HepG2 (cell line): ENCODE measurements at regions not wholly inside any gene's neighbourhood (a gene's known extent, or its start where the extent isn't known, plus 50 kb on each side); places are given as distances from the start of the nearest gene placed in this dataset.
A peak's percentile ranks its signal among the peaks of the same experiment; 100 is the strongest.

Experiments used
- GFI1 ChIP-seq: sonication (generic); formaldehyde crosslinking; IDR thresholded peaks from 2 replicates; pipeline ENCODE4 v1.5.0; 2020; ENCODE audit warnings: missing genetic modification reagents, mild to moderate bottlenecking, borderline replicate concordance
- GMEB2 ChIP-seq: IDR thresholded peaks from 2 replicates; pipeline ENCODE4 v1.6.1; 2016; ENCODE audit warnings: missing biosample characterization, missing genetic modification reagents, low read depth
- HNF1A ChIP-seq, 2 experiments: sonication (generic) in 1 of 2; formaldehyde crosslinking in 1 of 2; IDR thresholded peaks; 2 replicates each; pipeline versions ENCODE4 v1.4.0 to v1.6.1; 2016 to 2020; ENCODE audit warnings: borderline replicate concordance in 1 of 2, low read depth in 1 of 2, mild to moderate bottlenecking in 1 of 2, missing genetic modification reagents in 1 of 2
- MED1 ChIP-seq: sonication (generic); formaldehyde crosslinking; IDR thresholded peaks from 2 replicates; pipeline ENCODE4 v1.4.0; 2020; ENCODE audit warnings: missing genetic modification reagents
- PAXIP1 ChIP-seq: sonication (generic); formaldehyde crosslinking; conservative IDR thresholded peaks from 2 replicates; pipeline ENCODE4 v1.4.0; 2020; ENCODE audit warnings: mild to moderate bottlenecking, missing genetic modification reagents, moderate library complexity
- PBX2 ChIP-seq: IDR thresholded peaks from 2 replicates; pipeline ENCODE4 v1.6.1; 2016; ENCODE audit warnings: control low read depth
- PCBP2 ChIP-seq: fragments of 200-400 bp; formaldehyde crosslinking; optimal IDR thresholded peaks from 2 replicates; pipeline ENCODE3; 2018; ENCODE audit warnings: low read length, low read depth; ENCODE audit not compliant: poor library complexity, severe bottlenecking
- SMARCE1 ChIP-seq: fragments of 450-650 bp; IDR thresholded peaks from 2 replicates; pipeline ENCODE4 v1.6.1; 2017; ENCODE audit warnings: borderline replicate concordance
- ZBTB20 ChIP-seq: sonication (generic); formaldehyde crosslinking; IDR thresholded peaks from 2 replicates; pipeline ENCODE4 v1.8.1; 2023; ENCODE audit warnings: missing genetic modification reagents, low read depth, mild to moderate bottlenecking, borderline replicate concordance
- ZNF609 ChIP-seq: sonication (generic); formaldehyde crosslinking; IDR thresholded peaks from 2 replicates; pipeline ENCODE4 v1.4.0; 2020; ENCODE audit warnings: mild to moderate bottlenecking, missing genetic modification reagents, borderline replicate concordance
- ZNF644 ChIP-seq: IDR thresholded peaks from 2 replicates; pipeline ENCODE4 v1.6.1; 2016; ENCODE audit warnings: low read depth
- ZNF879 ChIP-seq: sonication (generic); formaldehyde crosslinking; IDR thresholded peaks from 2 replicates; pipeline ENCODE4 v1.8.1; 2023; ENCODE audit warnings: missing genetic modification reagents

GRCh38 chr2:216571178-216571908 is 61.9 kb upstream of the IGFBP2 start (continued):
- TF ChIP-seq ZNF609 (CRISPR knock-in tag) (peak; percentile 95), HNF1A (IDR thresholded peaks at IDR 0.05; ENCODE audit: low read depth) (no peak), HNF1A (CRISPR knock-in tag; IDR thresholded peaks at IDR 0.05; ENCODE audit: borderline replicate concordance) (peak; percentile 81; the same call in 1 of the 2 replicates), SMARCE1 (no peak), MED1 (CRISPR knock-in tag) (peak; percentile 93), GFI1 (CRISPR knock-in tag) (peak; percentile 96), ZBTB20 (CRISPR knock-in tag) (peak; percentile 97), ZNF644 (CRISPR knock-in tag) (peak; percentile 79), PCBP2 (peak; percentile 2), ZNF879 (CRISPR knock-in tag) (0 out of 2 replicates have a peak, but pooled peaks have one; percentile 36), GMEB2 (CRISPR knock-in tag) (0 out of 2 replicates have a peak, but pooled peaks have one; percentile 4), PBX2 (CRISPR knock-in tag) (peak; percentile 54), PAXIP1 (CRISPR knock-in tag) (peak; percentile 97)
